ENCODE measurements at regions not wholly inside any gene's neighbourhood (a gene's known extent, or its start where the extent isn't known, plus 50 kb on each side); places are given as distances from the start of the nearest gene placed in this dataset.

- intact Hi-C loops (cut with micrococcal nuclease) (no loop called here), dilution Hi-C loops (cut with MboI; ENCODE audit: extremely low pct_ligation_motif_present, low sequenced_read_pairs) (no loop called here)
- no peaks in the 10 kb centered on the region for H3K36me3 ChIP-seq (ENCODE audit: control insufficient read depth in 2 of 2, extremely low read depth in 1 of 2, insufficient read depth in 2 of 2, low read length in 2 of 2)
- no peaks in the 10 kb centered on the region for H3K9me1 ChIP-seq (replicated peaks; ENCODE audit: control insufficient read depth, extremely low read depth, insufficient read depth, low read length)
- no TSS peak for BruUV-seq (replicated peaks)
- H3K79me2 ChIP-seq (ENCODE audit: control insufficient read depth, insufficient read depth, low read length), result no peaks in the 10 kb centered on the region
- H3K27ac ChIP-seq (ENCODE audit: insufficient read depth, low read depth, low read length), result no peak overlapping the region
- no peaks in the 10 kb centered on the region for H4K20me1 ChIP-seq (replicated peaks; ENCODE audit: control insufficient read depth, extremely low read depth, insufficient read depth, low read length)
- DNase-seq (ENCODE audit: low read depth, low spot score) (no peak), FAIRE-seq (no peak)
- H3K4me1 ChIP-seq (ENCODE audit: control insufficient read depth, extremely low read depth, insufficient read depth, low read length), result no peaks in the 10 kb centered on the region
- H2AFZ ChIP-seq (ENCODE audit: low read depth, low read length), result no peak overlapping the region
- H3K27me3 ChIP-seq (ENCODE audit: control insufficient read depth in 2 of 2, insufficient read depth in 2 of 2, low read length in 2 of 2), result no peaks in the 10 kb centered on the region
- no peak overlapping the region for H3K9ac ChIP-seq (replicated peaks; ENCODE audit: extremely low read depth, insufficient read depth, low read length)
- H3K4me3 ChIP-seq (replicated peaks in 1 of 3; ENCODE audit: insufficient read depth in 1 of 3, low read depth in 1 of 3, low read length in 3 of 3), result no peak overlapping the region
- TF ChIP-seq GATA2 (IDR thresholded peaks at IDR 0.05; ENCODE audit: insufficient read depth, insufficient read length, low read depth, low read length), result no peak
- no peak for TF ChIP-seq JUN (IDR thresholded peaks at IDR 0.05; ENCODE audit: borderline replicate concordance, insufficient read depth, insufficient read length, low read depth)
- TF ChIP-seq EZH2 (IDR thresholded peaks at IDR 0.05; ENCODE audit: borderline replicate concordance, low read depth, low read length, severe bottlenecking), result no peak
- no peak for TF ChIP-seq POLR2A (IDR thresholded peaks at IDR 0.05; ENCODE audit: low read depth, low read length)
- no peak for TF ChIP-seq MAX (IDR thresholded peaks at IDR 0.05; ENCODE audit: insufficient read depth, insufficient read length)
- TF ChIP-seq CTCF (IDR thresholded peaks at IDR 0.05; ENCODE audit: extremely low read depth in 1 of 2, insufficient read depth in 1 of 2, low read depth in 1 of 2, low read length in 2 of 2), result no peak
- no peak for TF ChIP-seq FOS (IDR thresholded peaks at IDR 0.05; ENCODE audit: borderline replicate concordance, insufficient read depth, low read length)
- TF ChIP-seq MYC (IDR thresholded peaks at IDR 0.05; ENCODE audit: low read depth, low read length), result no peak
- no peak for TF ChIP-seq POLR2AphosphoS5 (IDR thresholded peaks at IDR 0.05; ENCODE audit: insufficient read depth, low read depth, low read length)
- POLR2A ChIA-PET, result no interaction called here
- no peak overlapping the region for H3K4me2 ChIP-seq (ENCODE audit: insufficient read depth, low read length)
- no peaks in the 10 kb centered on the region for H3K9me3 ChIP-seq (replicated peaks; ENCODE audit: control insufficient read depth, insufficient read depth, low read length)
- CTCF ChIA-PET, result no interaction called here
Measured at GRCh38 chr2:117519238-117519637, 295.3 kb upstream of the DDX18 start.
